ENCODE measurements at regions not wholly inside any gene's neighbourhood (a gene's known extent, or its start where the extent isn't known, plus 50 kb on each side); places are given as distances from the start of the nearest gene placed in this dataset.
"Not testable (repeated sequence)": the region's sequence is repeated elsewhere in the genome, so short reads cannot be mapped to it uniquely, and the experiment has no call there.

- Mint-ChIP-seq H3K4me3 (no peak overlapping the region), H3K27ac (no peak overlapping the region), H3K27me3 (ENCODE audit: low read depth) (peaks cover 8% of the 10 kb centered on the region), H3K4me1 (no peaks in the 10 kb centered on the region), H3K36me3 (ENCODE audit: insufficient read depth in 1 of 3, low read depth in 3 of 3) (no peaks in the 10 kb centered on the region), H3K9me3 (peaks cover 0 to 4% of the 10 kb centered on the region in 2 experiments; a peak in 2 of 5 replicates)
- Histone ChIP-seq H4K8ac (replicated peaks; ENCODE audit: insufficient read length, low read depth, low read length) (no peak overlapping the region), H3K4me1 (ENCODE audit: insufficient read depth, low read length) (no peaks in the 10 kb centered on the region), H2BK12ac (ENCODE audit: insufficient read length, low read depth, low read length) (no peak overlapping the region), H3T11ph (ENCODE audit: low read length) (no peak overlapping the region), H2AFZ (ENCODE audit: low read length) (no peak overlapping the region), H3K23me2 (ENCODE audit: insufficient read length, low read depth, low read length, poor library complexity, severe bottlenecking) (no peaks in the 10 kb centered on the region), H3K27ac (ENCODE audit: insufficient read length, low read depth, low read length) (no peak overlapping the region), H2BK20ac (ENCODE audit: low read depth, low read length, poor library complexity, severe bottlenecking) (no peak overlapping the region), H3K79me1 (ENCODE audit: insufficient read depth, low read depth, low read length, poor library complexity, severe bottlenecking) (no peaks in the 10 kb centered on the region), H4K5ac (ENCODE audit: insufficient read length, low read depth, low read length) (no peak overlapping the region), H4K91ac (ENCODE audit: insufficient read length, low read depth, low read length) (no peak overlapping the region), H2BK120ac (ENCODE audit: low read depth, low read length, poor library complexity, severe bottlenecking) (no peak overlapping the region), H2AK5ac (ENCODE audit: insufficient read length, low read length) (no peak overlapping the region), H3K14ac (ENCODE audit: insufficient read depth, low read length) (no peak overlapping the region), H3K79me2 (ENCODE audit: insufficient read depth, low read length) (no peaks in the 10 kb centered on the region), H3K9ac (ENCODE audit: extremely low read depth, insufficient read length, low read length) (no peak overlapping the region), H3K18ac (ENCODE audit: insufficient read length, low read depth, low read length) (no peak overlapping the region), H3K9me3 (ENCODE audit: control insufficient read depth, low read depth, low read length) (no peaks in the 10 kb centered on the region), H4K20me1 (ENCODE audit: control insufficient read depth, insufficient read depth, insufficient read length) (no peaks in the 10 kb centered on the region), H3K23ac (ENCODE audit: insufficient read length, low read depth, low read length) (no peak overlapping the region), H3K27me3 (ENCODE audit: insufficient read depth, low read length) (no peaks in the 10 kb centered on the region), H2BK5ac (ENCODE audit: insufficient read length, low read length) (no peak overlapping the region), H3K4ac (ENCODE audit: low read depth, low read length) (no peak overlapping the region), H3K4me2 (ENCODE audit: insufficient read depth, insufficient read length, low read length) (no peak overlapping the region), H2BK15ac (ENCODE audit: low read depth, low read length) (no peak overlapping the region), H3K56ac (ENCODE audit: insufficient read length, low read depth, low read length) (no peak overlapping the region)
- WGBS (ENCODE audit: extremely low coverage, insufficient read length, low lambda C conversion rate) = no CpG with 5 or more reads among the region's 2 CpGs
- TF ChIP-seq CTCF (conservative IDR thresholded peaks at IDR 0.05) = no peak
- no peak for DNase-seq
Observed at GRCh38 chr13:47687577-47687976, 313.5 kb downstream of the SUCLA2 start.

GRCh38 chr13:47685156-47685555 is 315.9 kb downstream of the SUCLA2 start:
- not testable (repeated sequence) for H3K27ac ChIP-seq (ENCODE audit: insufficient read length, low read depth, low read length); H2BK15ac ChIP-seq (ENCODE audit: low read depth, low read length); H3K27me3 Mint-ChIP-seq (ENCODE audit: low read depth); H3K9me3 Mint-ChIP-seq; H3T11ph ChIP-seq (ENCODE audit: low read length); H4K20me1 ChIP-seq (ENCODE audit: control insufficient read depth, insufficient read depth, insufficient read length); H4K8ac ChIP-seq (replicated peaks; ENCODE audit: insufficient read length, low read depth, low read length); H3K79me1 ChIP-seq (ENCODE audit: insufficient read depth, low read depth, low read length, poor library complexity, severe bottlenecking); H3K4me1 Mint-ChIP-seq; H2BK12ac ChIP-seq (ENCODE audit: insufficient read length, low read depth, low read length); H3K4me2 ChIP-seq (ENCODE audit: insufficient read depth, insufficient read length, low read length); H3K18ac ChIP-seq (ENCODE audit: insufficient read length, low read depth, low read length); H3K27me3 ChIP-seq (ENCODE audit: insufficient read depth, low read length); H3K56ac ChIP-seq (ENCODE audit: insufficient read length, low read depth, low read length); H3K23me2 ChIP-seq (ENCODE audit: insufficient read length, low read depth, low read length, poor library complexity, severe bottlenecking); H3K9me3 ChIP-seq (ENCODE audit: control insufficient read depth, low read depth, low read length); H3K14ac ChIP-seq (ENCODE audit: insufficient read depth, low read length); H3K9ac ChIP-seq (ENCODE audit: extremely low read depth, insufficient read length, low read length); H3K4me1 ChIP-seq (ENCODE audit: insufficient read depth, low read length); H2BK5ac ChIP-seq (ENCODE audit: insufficient read length, low read length); DNase-seq; H3K36me3 Mint-ChIP-seq (ENCODE audit: insufficient read depth in 1 of 3, low read depth in 3 of 3); H2AK5ac ChIP-seq (ENCODE audit: insufficient read length, low read length); H2BK20ac ChIP-seq (ENCODE audit: low read depth, low read length, poor library complexity, severe bottlenecking); H4K5ac ChIP-seq (ENCODE audit: insufficient read length, low read depth, low read length); H3K4me3 Mint-ChIP-seq; H3K23ac ChIP-seq (ENCODE audit: insufficient read length, low read depth, low read length); H2BK120ac ChIP-seq (ENCODE audit: low read depth, low read length, poor library complexity, severe bottlenecking); H3K79me2 ChIP-seq (ENCODE audit: insufficient read depth, low read length); H3K27ac Mint-ChIP-seq; H2AFZ ChIP-seq (ENCODE audit: low read length); H3K4ac ChIP-seq (ENCODE audit: low read depth, low read length); H4K91ac ChIP-seq (ENCODE audit: insufficient read length, low read depth, low read length)
- WGBS (ENCODE audit: extremely low coverage, insufficient read length, low lambda C conversion rate) = no CpG with 5 or more reads among the region's 2 CpGs

Data from H9 (cell line).